H1 (cell line): ENCODE measurements at regions not wholly inside any gene's neighbourhood (a gene's known extent, or its start where the extent isn't known, plus 50 kb on each side); places are given as distances from the start of the nearest gene placed in this dataset.

Source experiments
- CTCF ChIA-PET: fragments of 300-600 bp; sonication (Branson Sonifier 250); formaldehyde crosslinking; loops from one replicate; lab custom pipeline; 2021; ENCODE audit not compliant: partially characterized antibody; lab: Charles Lee
- POLR2A ChIA-PET: fragments of 300-600 bp; sonication (Branson Sonifier 250); formaldehyde crosslinking; loops from one replicate; lab custom pipeline; 2021; ENCODE audit warnings: inconsistent platforms; ENCODE audit not compliant: partially characterized antibody; lab: Charles Lee
- DNase-seq, 2 experiments: peaks; one replicate each; pipeline versions ENCODE4 v3.0.0 to v3.0.0-alpha.2; 2010 to 2022; ENCODE audit warnings: low spot score in 2 of 2, low read depth in 1 of 2, mixed read lengths in 1 of 2
- FAIRE-seq: peaks from 2 replicates; lab custom pipeline; 2011; peaks lifted over from hg19 to GRCh38; lab: Jason Lieb, UNC
- H2AFZ ChIP-seq: 2 replicates; pipeline ENCODE4 v1.8.1; 2012; ENCODE audit warnings: low read length, inconsistent platforms
- H2AK5ac ChIP-seq: 2 replicates; pipeline ENCODE4 v1.6.1; 2013; ENCODE audit warnings: low read depth, low read length
- H2BK120ac ChIP-seq: replicated peaks from 2 replicates; pipeline ENCODE3; 2013; ENCODE audit warnings: low read depth, low read length, inconsistent platforms
- H2BK12ac ChIP-seq: 2 replicates; pipeline ENCODE4 v1.6.1; 2013; ENCODE audit warnings: low read depth, low read length
- H2BK15ac ChIP-seq: 2 replicates; pipeline ENCODE4 v1.6.1; 2013; ENCODE audit warnings: low read length
- H2BK20ac ChIP-seq: 2 replicates; pipeline ENCODE4 v1.6.1; 2013; ENCODE audit warnings: low read length
- H2BK5ac ChIP-seq: 2 replicates; pipeline ENCODE4 v1.6.1; 2013; ENCODE audit warnings: low read depth, low read length
- H3K14ac ChIP-seq: 2 replicates; pipeline ENCODE4 v1.6.1; 2013; ENCODE audit warnings: inconsistent platforms; ENCODE audit not compliant: insufficient read length
- H3K18ac ChIP-seq: 2 replicates; pipeline ENCODE4 v1.6.1; 2013; ENCODE audit warnings: low read length; ENCODE audit errors: extremely low read depth
- H3K23ac ChIP-seq: 2 replicates; pipeline ENCODE4 v1.6.1; 2013; ENCODE audit warnings: inconsistent platforms; ENCODE audit not compliant: insufficient read length
- H3K23me2 ChIP-seq: 2 replicates; pipeline ENCODE4 v1.6.1; 2013; ENCODE audit warnings: low read depth, low read length
- H3K27ac ChIP-seq: 2 replicates; pipeline ENCODE4 v1.6.1; 2011; ENCODE audit warnings: low read depth, low read length, inconsistent platforms
- H3K27me3 ChIP-seq, 4 experiments: replicated peaks in 1 of 4; 1 replicate in 1 of 4; 2 replicates in 3 of 4; pipeline versions ENCODE4 v1.6.1 to v1.8.1; 2011 to 2013; ENCODE audit warnings: low read length in 3 of 4, mild to moderate bottlenecking in 3 of 4, inconsistent platforms in 2 of 4, mixed read lengths in 2 of 4, moderate library complexity in 1 of 4; ENCODE audit not compliant: control insufficient read depth in 3 of 4, insufficient read depth in 3 of 4; ENCODE audit errors: extremely low read depth in 1 of 4
- H3K36me3 ChIP-seq, 4 experiments: 2 replicates each; pipeline versions ENCODE4 v1.6.1 to v1.8.1; 2011 to 2013; ENCODE audit warnings: mild to moderate bottlenecking in 4 of 4, low read length in 3 of 4, moderate library complexity in 2 of 4, control low read depth in 1 of 4, inconsistent platforms in 1 of 4; ENCODE audit not compliant: insufficient read depth in 4 of 4, control insufficient read depth in 2 of 4
- H3K4ac ChIP-seq: replicated peaks from 2 replicates; pipeline ENCODE3; 2013; ENCODE audit warnings: low read length, low read depth, mixed read lengths, inconsistent platforms; ENCODE audit not compliant: insufficient read length
- H3K4me1 ChIP-seq, 4 experiments: replicated peaks in 1 of 4; 1 replicate in 1 of 4; 2 replicates in 3 of 4; pipeline versions ENCODE4 v1.6.1 to v1.8.1; 2011 to 2013; ENCODE audit warnings: low read length in 3 of 4, inconsistent platforms in 2 of 4, mixed read lengths in 1 of 4; ENCODE audit not compliant: insufficient read depth in 4 of 4, control insufficient read depth in 3 of 4
- H3K4me2 ChIP-seq, 2 experiments: 2 replicates each; pipeline versions ENCODE4 v1.6.1 to v1.8.1; 2011 to 2013; ENCODE audit warnings: low read depth in 2 of 2, low read length in 2 of 2, control low read depth in 1 of 2, inconsistent platforms in 1 of 2, mild to moderate bottlenecking in 1 of 2; ENCODE audit not compliant: insufficient read depth in 1 of 2
- H3K4me3 ChIP-seq, 4 experiments: fragments of 200-600, 300-600 bp in 1 of 4; sonication (generic), shearing (Covaris generic), sonication (Bioruptor Twin) in 1 of 4; 2 replicates each; pipeline versions ENCODE4 v1.5.1 to v1.8.1; 2011 to 2016; ENCODE audit warnings: low read length in 4 of 4, low read depth in 3 of 4, control low read depth in 2 of 4, inconsistent platforms in 2 of 4, mild to moderate bottlenecking in 2 of 4, mixed read lengths in 1 of 4, moderate library complexity in 1 of 4; ENCODE audit not compliant: insufficient read depth in 2 of 4; ENCODE audit errors: extremely low read depth in 1 of 4
- H3K56ac ChIP-seq: replicated peaks from 2 replicates; pipeline ENCODE3; 2013; ENCODE audit warnings: low read depth, mild to moderate bottlenecking, mixed read lengths, low read length, inconsistent platforms; ENCODE audit not compliant: insufficient read length
- H3K79me1 ChIP-seq: 2 replicates; pipeline ENCODE4 v1.6.1; 2013; ENCODE audit warnings: low read depth, low read length, control low read depth
- H3K79me2 ChIP-seq, 2 experiments: 2 replicates each; pipeline versions ENCODE4 v1.6.1 to v1.8.1; 2012 to 2013; ENCODE audit warnings: low read length in 2 of 2, mild to moderate bottlenecking in 2 of 2, inconsistent platforms in 1 of 2; ENCODE audit not compliant: insufficient read depth in 2 of 2, control insufficient read depth in 1 of 2
- H3K9ac ChIP-seq, 4 experiments: replicated peaks in 1 of 4; 1 replicate in 1 of 4; 2 replicates in 3 of 4; pipeline versions ENCODE4 v1.6.1 to v1.8.1; 2011 to 2013; ENCODE audit warnings: low read depth in 3 of 4, low read length in 3 of 4, control low read depth in 2 of 4, mild to moderate bottlenecking in 2 of 4, moderate library complexity in 2 of 4, inconsistent platforms in 1 of 4; ENCODE audit errors: extremely low read depth in 1 of 4
- H3K9me3 ChIP-seq, 2 experiments: 2 replicates each; pipeline versions ENCODE4 v1.6.1 to v1.8.1; 2012 to 2013; ENCODE audit warnings: mild to moderate bottlenecking in 2 of 2, moderate library complexity in 2 of 2, control low read depth in 1 of 2, inconsistent platforms in 1 of 2, low read depth in 1 of 2, low read length in 1 of 2, mixed read lengths in 1 of 2; ENCODE audit not compliant: insufficient read depth in 2 of 2
- H4K20me1 ChIP-seq, 2 experiments: replicated peaks in 1 of 2; 2 replicates each; pipeline versions ENCODE3 to v1.8.1; 2011 to 2013; ENCODE audit warnings: inconsistent platforms in 2 of 2, low read length in 2 of 2, mild to moderate bottlenecking in 1 of 2; ENCODE audit not compliant: insufficient read depth in 2 of 2, control insufficient read depth in 1 of 2
- H4K5ac ChIP-seq: 2 replicates; pipeline ENCODE4 v1.6.1; 2013; ENCODE audit warnings: low read length, low read depth, mixed read lengths, inconsistent platforms; ENCODE audit not compliant: insufficient read length
- H4K8ac ChIP-seq: 2 replicates; pipeline ENCODE4 v1.8.0; 2013; ENCODE audit warnings: mild to moderate bottlenecking, moderate library complexity, low read length, inconsistent platforms; ENCODE audit not compliant: insufficient read depth; ENCODE audit errors: extremely low read depth
- H4K91ac ChIP-seq: replicated peaks from 2 replicates; pipeline ENCODE3; 2013; ENCODE audit warnings: low read length, mixed read lengths, inconsistent platforms; ENCODE audit not compliant: insufficient read length
- ASH2L ChIP-seq: fragments of 200-600, 300-600 bp; sonication (generic); IDR thresholded peaks from one replicate; pipeline ENCODE4 v1.7.1; 2017; ENCODE audit warnings: low read length
- BACH1 ChIP-seq: IDR thresholded peaks from 2 replicates; pipeline ENCODE4 v1.6.1; 2012; ENCODE audit warnings: low read length, improper control_type of control experiment
- BCL11A ChIP-seq, 2 experiments: IDR thresholded peaks; one replicate each; pipeline ENCODE4 v1.6.1; 2011; ENCODE audit warnings: low read depth in 2 of 2, low read length in 2 of 2, mild to moderate bottlenecking in 2 of 2
- CHD1 ChIP-seq: IDR thresholded peaks from 2 replicates; pipeline ENCODE4 v1.6.1; 2012; ENCODE audit warnings: low read depth, low read length, improper control_type of control experiment
- JUND ChIP-seq: IDR thresholded peaks from 2 replicates; pipeline ENCODE4 v1.6.1; 2011; ENCODE audit warnings: mild to moderate bottlenecking, improper control_type of control experiment, low read length
- KDM4A ChIP-seq: IDR thresholded peaks from one replicate; pipeline ENCODE4 v1.7.1; 2012; ENCODE audit warnings: low read depth, mild to moderate bottlenecking, moderate library complexity, low read length, inconsistent platforms; ENCODE audit not compliant: severe bottlenecking
- RAD21 ChIP-seq, 2 experiments: IDR thresholded peaks in 1 of 2; conservative IDR thresholded peaks in 1 of 2; 2 replicates each; pipeline ENCODE4 v1.6.1; 2011; ENCODE audit warnings: low read depth in 2 of 2, low read length in 2 of 2, improper control_type of control experiment in 1 of 2, inconsistent platforms in 1 of 2, mild to moderate bottlenecking in 1 of 2, moderate library complexity in 1 of 2
- RNF2 ChIP-seq: fragments of 200-900, 300-1000 bp; sonication (generic); IDR thresholded peaks from 2 replicates; pipeline ENCODE4 v1.7.1; 2016; ENCODE audit warnings: borderline replicate concordance, low read depth, mild to moderate bottlenecking, antibody characterized with exemption, low read length; ENCODE audit not compliant: poor library complexity, severe bottlenecking; ENCODE audit errors: missing control alignments
- SP1 ChIP-seq: IDR thresholded peaks from 2 replicates; pipeline ENCODE4 v1.6.1; 2011; ENCODE audit warnings: low read depth, low read length
- TEAD4 ChIP-seq: IDR thresholded peaks from 2 replicates; pipeline ENCODE4 v1.6.1; 2012; ENCODE audit warnings: low read depth, low read length, inconsistent platforms, mixed read lengths
- WGBS, 2 experiments: shearing (Covaris generic) in 1 of 2; methylation state at CpG; one replicate each; pipeline versions ENCODE4 v1.1.6 to v1.1.7; 2013 to 2015; ENCODE audit warnings: low lambda C conversion rate in 2 of 2, mixed read lengths in 2 of 2, inconsistent platforms in 1 of 2, low coverage in 1 of 2, missing lambda C conversion rate in 1 of 2; ENCODE audit not compliant: insufficient replicate concordance in 2 of 2, insufficient coverage in 1 of 2, insufficient read length in 1 of 2; ENCODE audit errors: extremely low coverage in 1 of 2, missing lambda C conversion rate in 1 of 2; 5-methylcytosine and 5-hydroxymethylcytosine counted together

DNA sequence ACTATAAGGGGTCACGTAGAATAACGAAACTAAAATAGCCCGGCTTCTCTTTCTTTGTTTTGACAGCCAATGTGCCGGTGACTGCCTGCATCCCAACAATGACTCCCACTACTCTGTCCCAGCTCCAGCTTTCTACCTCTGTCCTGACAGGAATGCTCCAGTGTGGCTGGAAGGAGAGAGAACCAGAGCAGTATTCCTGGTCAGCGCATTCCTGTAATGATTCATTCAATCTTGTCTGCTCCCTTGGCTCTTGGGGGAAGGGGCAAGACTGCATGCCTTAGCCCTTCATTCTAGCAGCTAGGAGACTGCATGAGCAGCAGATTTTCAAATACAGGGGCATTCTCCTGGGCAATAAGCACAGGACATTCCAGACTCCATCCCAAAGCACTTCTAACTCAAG, 132.1 kb upstream of the PRMT6 start:
- DNase-seq: peak; percentile 23 to 48
- Histone ChIP-seq H3K23ac (no peak overlapping the region), H4K8ac (no peak overlapping the region), H3K23me2 (no peaks in the 10 kb centered on the region), H3K27me3 (no peaks in the 10 kb centered on the region), H2BK12ac (no peak overlapping the region), H3K4me3 (no peak overlapping the region), H2BK15ac (no peak overlapping the region), H3K9ac (no peak overlapping the region)
- no peak for TF ChIP-seq BACH1
- TF ChIP-seq BCL11A (IDR thresholded peaks at IDR 0.05; ENCODE audit: low read depth in 2 of 2, low read length in 2 of 2): no peak
- no peak for TF ChIP-seq RNF2
- peak; percentile 41 for TF ChIP-seq ASH2L
- peak in 1 of 2 experiments; percentile 2; a peak in 1 of 4 replicates for TF ChIP-seq RAD21 (IDR thresholded peaks at IDR 0.05 in 1 of 2, conservative IDR thresholded peaks at IDR 0.05 in 1 of 2; ENCODE audit: low read depth in 2 of 2, low read length in 2 of 2)
- no peak for TF ChIP-seq KDM4A
- TF ChIP-seq JUND: peak; percentile 47; the same call in 1 of the 2 replicates
- TF ChIP-seq TEAD4: peak; percentile 76
- TF ChIP-seq SP1: peak; percentile 55; the same call in 1 of the 2 replicates
- TF ChIP-seq CHD1: no peak
- TF ChIP-seq, all 59 proteins: peak for 5
- no peak overlapping the region for H3K4ac ChIP-seq
- no peak overlapping the region for H3K18ac ChIP-seq
- POLR2A ChIA-PET: no interaction called here
- no peak overlapping the region for H3K14ac ChIP-seq
- no peaks in the 10 kb centered on the region for H3K9me3 ChIP-seq
- H4K20me1 ChIP-seq: no peaks in the 10 kb centered on the region
- no peak overlapping the region for H2BK20ac ChIP-seq
- CTCF ChIA-PET: no interaction called here
- no peak overlapping the region for H3K4me2 ChIP-seq
- no peak for FAIRE-seq
- no peaks in the 10 kb centered on the region for H3K79me2 ChIP-seq
- no peak overlapping the region for H2BK5ac ChIP-seq
- peak overlapping the region; percentile 65 for H2AFZ ChIP-seq
- H3K56ac ChIP-seq: no peak overlapping the region
- no peak overlapping the region for H2BK120ac ChIP-seq
- H4K5ac ChIP-seq: no peak overlapping the region
- no peaks in the 10 kb centered on the region for H3K36me3 ChIP-seq
- no peak overlapping the region for H3K27ac ChIP-seq
- no peaks in the 10 kb centered on the region for H3K79me1 ChIP-seq
- no peak overlapping the region for H4K91ac ChIP-seq
- no peak overlapping the region for H2AK5ac ChIP-seq
- peaks cover 2 to 4% (median 4%) of the 10 kb centered on the region in 4 experiments; a peak in 2 of 7 replicates for H3K4me1 ChIP-seq
- WGBS, 2 experiments: 83% methylated on average over 5 of the region's 5 CpGs; no CpG with 5 or more reads in 1 of the 2 experiments
